Stimulated activated CD4-positive, alpha-beta T cell treated with anti-CD3 and anti-CD28 coated beads, TNF-alpha, amount 100 ng/mL, for 48 hours (primary cell): ENCODE measurements at regions not wholly inside any gene's neighbourhood (a gene's known extent, or its start where the extent isn't known, plus 50 kb on each side); places are given as distances from the start of the nearest gene placed in this dataset.
"Not testable (repeated sequence)": the region's sequence is repeated elsewhere in the genome, so short reads cannot be mapped to it uniquely, and the experiment has no call there.

Experiments used
- DNase-seq, 3 donors: peaks; one replicate each; pipeline ENCODE4 v3.0.0-alpha.2; 2020; ENCODE audit warnings: low read depth in 3 of 3

GRCh38 chrX:65883556-65883955, 156.3 kb downstream of the VSIG4 start:
- DNase-seq = no peak

- no peak for DNase-seq
Measured at GRCh38 chrX:65879977-65880799, 159.7 kb downstream of the VSIG4 start.

- DNase-seq = no peak
Measured at GRCh38 chrX:65878456-65878855, 161.4 kb downstream of the VSIG4 start.

GRCh38 chrX:65877953-65878352, 161.9 kb downstream of the VSIG4 start:
- DNase-seq = no peak

GRCh38 chrX:65875614-65876013, 164.3 kb downstream of the VSIG4 start:
- DNase-seq = not testable (repeated sequence)

- no peak for DNase-seq
Measured at GRCh38 chrX:65874765-65875164, 165.1 kb downstream of the VSIG4 start.

- DNase-seq = no peak
Measured at GRCh38 chrX:65874110-65874509, 165.8 kb downstream of the VSIG4 start.

- DNase-seq = no peak
Measured at GRCh38 chrX:65873385-65873784, 166.5 kb downstream of the VSIG4 start.

- no peak for DNase-seq
Measured at GRCh38 chrX:65871671-65872311, 168.1 kb downstream of the VSIG4 start.

- DNase-seq = not testable (repeated sequence)
Measured at GRCh38 chrX:65870544-65870943, 169.3 kb downstream of the VSIG4 start.

- DNase-seq = no peak
Measured at GRCh38 chrX:65866773-65867172, 173.1 kb downstream of the VSIG4 start.

- peak in 1 of 3 donors; percentile 3 for DNase-seq
Measured at GRCh38 chrX:65866146-65866545, 173.7 kb downstream of the VSIG4 start.

- no peak for DNase-seq
Measured at GRCh38 chrX:65862638-65863037, 177.2 kb downstream of the VSIG4 start.

GRCh38 chrX:65859299-65859698, 180.6 kb downstream of the VSIG4 start:
- DNase-seq = no peak

GRCh38 chrX:65854437-65854836, 185.4 kb downstream of the VSIG4 start:
- DNase-seq = not testable (repeated sequence)

- DNase-seq = not testable (repeated sequence)
Measured at GRCh38 chrX:65851306-65851705, 183.9 kb downstream of the MSN start.

GRCh38 chrX:65850821-65851220, 183.4 kb downstream of the MSN start:
- not testable (repeated sequence) for DNase-seq

GRCh38 chrX:65846974-65847373, 179.5 kb downstream of the MSN start:
- DNase-seq = no peak

GRCh38 chrX:65841263-65841662, 173.8 kb downstream of the MSN start:
- no peak for DNase-seq

- DNase-seq = no peak
Measured at GRCh38 chrX:65838674-65839073, 171.2 kb downstream of the MSN start.

- no peak for DNase-seq
Measured at GRCh38 chrX:65837875-65838549, 170.6 kb downstream of the MSN start.

- DNase-seq = no peak
Measured at GRCh38 chrX:65831268-65831667, 163.8 kb downstream of the MSN start.

- no peak for DNase-seq
Measured at GRCh38 chrX:65828599-65828998, 161.1 kb downstream of the MSN start.
